Central memory CD4-positive, alpha-beta T cell (primary cell): ENCODE measurements at regions not wholly inside any gene's neighbourhood (a gene's known extent, or its start where the extent isn't known, plus 50 kb on each side); places are given as distances from the start of the nearest gene placed in this dataset.

Experiments used
- DNase-seq: peaks from one replicate; pipeline ENCODE4 v3.0.0; 2022

- no peak for DNase-seq
Observed at GRCh38 chr7:21370283-21370982, 57.5 kb upstream of the SP4 start.

- DNase-seq: no peak
Observed at GRCh38 chr7:21371360-21371759, 56.5 kb upstream of the SP4 start.

DNA sequence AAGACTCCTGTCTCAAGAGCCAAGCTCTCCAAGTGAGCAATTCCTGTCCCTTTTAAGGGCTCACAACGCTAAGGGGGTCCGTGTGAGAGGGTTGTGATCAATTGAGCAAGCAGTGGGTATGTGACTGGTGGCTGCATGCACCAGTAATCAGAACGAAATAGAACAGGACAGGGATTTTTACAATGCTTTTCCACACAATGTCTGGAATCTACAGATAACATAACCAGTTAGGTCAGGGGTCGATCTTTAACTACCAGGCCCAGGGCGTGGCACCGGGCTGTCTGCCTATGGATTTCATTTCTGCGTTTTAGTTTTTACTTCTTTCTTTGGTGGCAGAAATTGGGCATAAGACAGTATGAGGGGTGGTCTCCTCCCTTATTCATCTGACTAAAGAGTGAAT, 54.9 kb upstream of the SP4 start:
- DNase-seq: no peak

- no peak for DNase-seq
Observed at GRCh38 chr7:21374134-21374533, 53.7 kb upstream of the SP4 start.

GRCh38 chr7:21377545-21377944, 50.3 kb upstream of the SP4 start:
- no peak for DNase-seq
